ENCODE measurements at regions not wholly inside any gene's neighbourhood (a gene's known extent, or its start where the extent isn't known, plus 50 kb on each side); places are given as distances from the start of the nearest gene placed in this dataset.

- DNase-seq = no peak
Observed at GRCh38 chr5:39523821-39524220, 99.0 kb upstream of the DAB2 start.

- DNase-seq = no peak
Observed at GRCh38 chr5:39521940-39522590, 97.3 kb upstream of the DAB2 start.

GRCh38 chr5:39521098-39521860 is 96.5 kb upstream of the DAB2 start:
- DNase-seq = no peak

- DNase-seq = no peak
Observed at GRCh38 chr5:39520232-39520572, 95.4 kb upstream of the DAB2 start.

GRCh38 chr5:39519566-39520231 is 94.9 kb upstream of the DAB2 start:
- no peak for DNase-seq

- no peak for DNase-seq
Observed at GRCh38 chr5:39519079-39519478, 94.3 kb upstream of the DAB2 start.

- no peak for DNase-seq
Observed at GRCh38 chr5:39518516-39518915, 93.7 kb upstream of the DAB2 start.

- DNase-seq = no peak
Observed at GRCh38 chr5:39517800-39518199, 93.0 kb upstream of the DAB2 start.

GRCh38 chr5:39515881-39516280 is 91.1 kb upstream of the DAB2 start:
- DNase-seq = no peak

- DNase-seq = no peak
Observed at GRCh38 chr5:39513236-39513635, 88.5 kb upstream of the DAB2 start.

GRCh38 chr5:39506211-39506610 is 81.4 kb upstream of the DAB2 start:
- no peak for DNase-seq

- no peak for DNase-seq
Observed at GRCh38 chr5:39505791-39506190, 81.0 kb upstream of the DAB2 start.

- DNase-seq = no peak
Observed at GRCh38 chr5:39505363-39505762, 80.6 kb upstream of the DAB2 start.

GRCh38 chr5:39503155-39503554 is 78.4 kb upstream of the DAB2 start:
- no peak for DNase-seq

- DNase-seq = no peak
Observed at GRCh38 chr5:39502704-39503103, 77.9 kb upstream of the DAB2 start.

GRCh38 chr5:39501397-39501796 is 76.6 kb upstream of the DAB2 start:
- no peak for DNase-seq

GRCh38 chr5:39500551-39501175 is 75.9 kb upstream of the DAB2 start:
- no peak for DNase-seq

GRCh38 chr5:39498278-39498952 is 73.6 kb upstream of the DAB2 start:
- no peak for DNase-seq

GRCh38 chr5:39497322-39497721 is 72.5 kb upstream of the DAB2 start:
- DNase-seq = no peak

- no peak for DNase-seq
Observed at GRCh38 chr5:39495227-39495626, 70.4 kb upstream of the DAB2 start.

- DNase-seq = no peak
Observed at GRCh38 chr5:39494534-39494933, 69.8 kb upstream of the DAB2 start.

GRCh38 chr5:39494107-39494510 is 69.3 kb upstream of the DAB2 start:
- DNase-seq = no peak

GRCh38 chr5:39491210-39491609 is 66.4 kb upstream of the DAB2 start:
- no peak for DNase-seq
